MCF 10A (cell line): ENCODE measurements at regions not wholly inside any gene's neighbourhood (a gene's known extent, or its start where the extent isn't known, plus 50 kb on each side); places are given as distances from the start of the nearest gene placed in this dataset.
A peak's percentile ranks its signal among the peaks of the same experiment; 100 is the strongest.

Source experiments
- BruUV-seq: library from RNA; stranded (reverse); fragments of 400-500 nt; replicated peaks from 2 replicates; lab custom pipeline; 2021; lab: Mats Ljungman, UMichigan
- CTCF ChIA-PET: fragments of 300-600 bp; sonication (Branson Sonifier 250); formaldehyde crosslinking; extraction: SDS; loops from one replicate; lab custom pipeline; 2021; ENCODE audit warnings: antibody characterized with exemption, inconsistent platforms; lab: Yijun Ruan, JAX
- POLR2A ChIA-PET: fragments of 300-600, 350-650 bp; sonication (Branson Sonifier 250); formaldehyde crosslinking; extraction: SDS; loops from one replicate; lab custom pipeline; 2020; ENCODE audit warnings: antibody characterized with exemption, inconsistent platforms; lab: Yijun Ruan, JAX
- DNase-seq: peaks from one replicate; pipeline ENCODE4 v3.0.0-alpha.2; 2018; ENCODE audit not compliant: unreplicated experiment
- H3K27ac Mint-ChIP-seq: one replicate; pipeline ENCODE4 v1.8.0; 2022; ENCODE audit warnings: mild to moderate bottlenecking, low read depth, mixed read lengths; ENCODE audit not compliant: unreplicated experiment
- H3K27me3 Mint-ChIP-seq: one replicate; pipeline ENCODE4 v1.8.0; 2022; ENCODE audit warnings: mixed read lengths; ENCODE audit not compliant: insufficient read depth, unreplicated experiment
- H3K36me3 Mint-ChIP-seq: one replicate; pipeline ENCODE4 v1.8.0; 2022; ENCODE audit warnings: mild to moderate bottlenecking, moderate library complexity, mixed read lengths; ENCODE audit not compliant: insufficient read depth, unreplicated experiment
- H3K4me1 Mint-ChIP-seq: one replicate; pipeline ENCODE4 v1.8.0; 2022; ENCODE audit warnings: mixed read lengths; ENCODE audit not compliant: insufficient read depth, unreplicated experiment
- H3K4me3 Mint-ChIP-seq: one replicate; pipeline ENCODE4 v1.8.0; 2022; ENCODE audit warnings: mild to moderate bottlenecking, moderate library complexity, mixed read lengths; ENCODE audit not compliant: unreplicated experiment
- H3K9me3 Mint-ChIP-seq: one replicate; pipeline ENCODE4 v1.8.0; 2022; ENCODE audit warnings: mixed read lengths; ENCODE audit not compliant: unreplicated experiment
- CTCF ChIP-seq: fragments of 200-600 bp; IDR thresholded peaks from one replicate; pipeline ENCODE4 v1.8.0; 2022; ENCODE audit warnings: antibody characterized with exemption, mild to moderate bottlenecking; ENCODE audit not compliant: unreplicated experiment
- intact Hi-C: fragments of 100-400 bp; cut with micrococcal nuclease; formaldehyde crosslinking; loops from 2 replicates; pipeline ENCODE4 v1.14.1; 2022

GRCh38 chr1:185373813-185374529, 56.9 kb upstream of the IVNS1ABP start:
- no TSS peak for BruUV-seq
- Mint-ChIP-seq H3K9me3 (no peaks in the 10 kb centered on the region), H3K36me3 (no peaks in the 10 kb centered on the region), H3K4me3 (no peak overlapping the region), H3K27ac (peak overlapping the region; percentile 23), H3K4me1 (peaks cover 18% of the 10 kb centered on the region), H3K27me3 (no peaks in the 10 kb centered on the region)
- intact Hi-C loops, result no loop called here
- no peak for TF ChIP-seq CTCF
- peak; percentile 64 for DNase-seq
- CTCF ChIA-PET, result interaction anchor here (0.6 kb wide), 1 partner anchor 63 kb away, joined by 3 read pairs; no protein-coding TSS in a partner anchor
- POLR2A ChIA-PET, result interaction anchor here (0.7 to 0.9 kb wide), 2 partner anchors 39 to 77 kb away, joined by 3 read pairs; no protein-coding TSS in a partner anchor

- intact Hi-C loops, result loop anchor here (5.0 kb wide), 1 partner anchor 68 kb away; no protein-coding TSS in a partner anchor
- POLR2A ChIA-PET, result no interaction called here
- no peaks in the 10 kb centered on the region for H3K27me3 Mint-ChIP-seq
These were observed 52.7 kb upstream of the IVNS1ABP start for GRCh38 chr1:185369786-185370185.

GRCh38 chr1:185368913-185369491, 52.0 kb upstream of the IVNS1ABP start:
- no peak overlapping the region for H3K4me3 Mint-ChIP-seq
- no peak overlapping the region for H3K27ac Mint-ChIP-seq
- H3K36me3 Mint-ChIP-seq, result no peaks in the 10 kb centered on the region
- intact Hi-C loops, result loop anchor here (5.0 kb wide), 1 partner anchor 68 kb away; no protein-coding TSS in a partner anchor
- POLR2A ChIA-PET, result no interaction called here
- DNase-seq, result no peak
- H3K27me3 Mint-ChIP-seq, result no peaks in the 10 kb centered on the region
- peaks cover 28% of the 10 kb centered on the region for H3K4me1 Mint-ChIP-seq
- CTCF ChIA-PET, result interaction anchor here (0.6 kb wide), 1 partner anchor 310 kb away, joined by 3 read pairs; no protein-coding TSS in a partner anchor
- H3K9me3 Mint-ChIP-seq, result no peaks in the 10 kb centered on the region
- BruUV-seq, result no TSS peak
- TF ChIP-seq CTCF, result no peak

More at GRCh38 chr1:185369786-185370185, 52.7 kb upstream of the IVNS1ABP start:
- no peak overlapping the region for H3K4me3 Mint-ChIP-seq
- TF ChIP-seq CTCF, result no peak
- DNase-seq, result peak; percentile 46
- CTCF ChIA-PET, result interaction anchor here (0.6 kb wide), 1 partner anchor 309 kb away, joined by 3 read pairs; no protein-coding TSS in a partner anchor
- no TSS peak for BruUV-seq
- no peaks in the 10 kb centered on the region for H3K9me3 Mint-ChIP-seq
- H3K4me1 Mint-ChIP-seq, result peaks cover 35% of the 10 kb centered on the region
- no peaks in the 10 kb centered on the region for H3K36me3 Mint-ChIP-seq
- H3K27ac Mint-ChIP-seq, result no peak overlapping the region

- Mint-ChIP-seq H3K4me3 (no peak overlapping the region), H3K27me3 (no peaks in the 10 kb centered on the region), H3K36me3 (no peaks in the 10 kb centered on the region), H3K4me1 (peaks cover 22% of the 10 kb centered on the region), H3K27ac (no peak overlapping the region), H3K9me3 (no peaks in the 10 kb centered on the region)
- intact Hi-C loops, result loop anchor here (5.0 kb wide), 1 partner anchor 69 kb away; no protein-coding TSS in a partner anchor
- TF ChIP-seq CTCF, result no peak
- DNase-seq, result no peak
- ChIA-PET CTCF (interaction anchor here (0.6 kb wide), 1 partner anchor 226 kb away, joined by 3 read pairs; no protein-coding TSS in a partner anchor), POLR2A (interaction anchor here (0.7 to 1.4 kb wide), 4 partner anchors 19 to 592 kb away, joined by 3 to 8 read pairs (median 4); partner anchors contain the start of gene IVNS1ABP)
- BruUV-seq, result no TSS peak
These were observed 51.3 kb upstream of the IVNS1ABP start for GRCh38 chr1:185368313-185368855.
